Smooth muscle cell (in vitro differentiated cells): ENCODE measurements at regions not wholly inside any gene's neighbourhood (a gene's known extent, or its start where the extent isn't known, plus 50 kb on each side); places are given as distances from the start of the nearest gene placed in this dataset.

Source experiments
- DNase-seq: peaks from one replicate; lab custom pipeline; 2025; ENCODE audit not compliant: unreplicated experiment; lab: John Stamatoyannopoulos, UW
- H2AFZ ChIP-seq: fragments of 200-600 bp; sonication (generic); 2 replicates; pipeline ENCODE4 v1.6.0; 2016; ENCODE audit warnings: antibody characterized with exemption, low read depth, mild to moderate bottlenecking
- H3F3A ChIP-seq: fragments of 200-600 bp; sonication (generic); 2 replicates; pipeline ENCODE4 v1.6.0; 2017; ENCODE audit warnings: antibody characterized with exemption, low read depth
- H3K27ac ChIP-seq: fragments of 200-600 bp; sonication (generic); 2 replicates; pipeline ENCODE4 v1.5.1; 2016; ENCODE audit warnings: low read depth, mild to moderate bottlenecking
- H3K27me3 ChIP-seq: fragments of 200-600 bp; sonication (generic); 2 replicates; pipeline ENCODE4 v1.6.1; 2016; ENCODE audit warnings: low read depth, mild to moderate bottlenecking
- H3K36me3 ChIP-seq: fragments of 200-600 bp; sonication (generic); 2 replicates; pipeline ENCODE4 v1.5.1; 2016; ENCODE audit warnings: low read depth
- H3K4me1 ChIP-seq: fragments of 200-600 bp; sonication (generic); 2 replicates; pipeline ENCODE4 v1.5.1; 2016; ENCODE audit warnings: low read depth
- H3K4me2 ChIP-seq: fragments of 200-600 bp; sonication (generic); 2 replicates; pipeline ENCODE4 v1.6.0; 2016; ENCODE audit warnings: mild to moderate bottlenecking
- H3K4me3 ChIP-seq: fragments of 200-600 bp; sonication (generic); 2 replicates; pipeline ENCODE4 v1.5.1; 2016; ENCODE audit warnings: mild to moderate bottlenecking
- H3K79me2 ChIP-seq: fragments of 200-600 bp; sonication (generic); 2 replicates; pipeline ENCODE4 v1.6.0; 2016; ENCODE audit warnings: low read depth, mild to moderate bottlenecking
- H3K9ac ChIP-seq: fragments of 200-600 bp; sonication (generic); 2 replicates; pipeline ENCODE4 v1.6.0; 2016; ENCODE audit warnings: low read depth
- H3K9me3 ChIP-seq: fragments of 200-600 bp; sonication (generic); replicated peaks from 2 replicates; pipeline ENCODE4 v1.5.1; 2016; ENCODE audit warnings: low read depth
- H4K20me1 ChIP-seq: fragments of 200-600 bp; sonication (generic); 2 replicates; pipeline ENCODE4 v1.6.0; 2016; ENCODE audit warnings: low read depth
- WGBS: methylation state at CpG from one replicate; pipeline ENCODE4 v1.1.7; 2016; ENCODE audit warnings: low lambda C conversion rate; 5-methylcytosine and 5-hydroxymethylcytosine counted together
- TF ChIP-seq, protein P1 (sequence below): fragments of 200-600 bp; sonication (generic); IDR thresholded peaks from 2 replicates; pipeline ENCODE4 v1.5.1; 2017; ENCODE audit warnings: borderline replicate concordance, mild to moderate bottlenecking, antibody characterized with exemption; ENCODE audit not compliant: insufficient read depth, poor library complexity, severe bottlenecking

DNA sequence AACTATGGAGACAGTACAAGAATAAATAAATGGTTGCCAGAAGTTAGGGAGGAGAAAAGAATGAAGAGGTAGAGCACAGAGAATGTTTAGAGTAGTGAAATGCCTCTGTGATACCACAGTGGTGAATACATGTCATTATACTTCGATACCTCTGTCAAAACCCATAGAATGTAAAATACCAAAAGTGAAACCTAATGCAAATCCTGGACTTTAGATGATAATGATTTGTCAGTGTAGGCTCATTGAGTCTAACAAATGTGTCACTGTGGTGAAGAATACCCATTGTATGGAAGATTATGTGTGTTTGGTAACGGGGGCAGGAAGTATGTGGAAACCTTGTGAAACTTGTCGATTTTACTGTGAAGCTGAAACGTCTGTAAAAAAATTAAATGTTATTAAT lies 1106.5 kb upstream of the TMPRSS15 start:
- Histone ChIP-seq H3K4me1 (no peaks in the 10 kb centered on the region), H3K27ac (no peak overlapping the region), H3K9ac (no peak overlapping the region), H3K4me3 (no peak overlapping the region), H3K36me3 (no peaks in the 10 kb centered on the region), H2AFZ (no peak overlapping the region), H3K27me3 (no peaks in the 10 kb centered on the region), H3F3A (no peaks in the 10 kb centered on the region), H3K9me3 (no peaks in the 10 kb centered on the region), H3K79me2 (no peaks in the 10 kb centered on the region), H3K4me2 (no peak overlapping the region), H4K20me1 (no peaks in the 10 kb centered on the region)
- TF ChIP-seq, protein P1, sequence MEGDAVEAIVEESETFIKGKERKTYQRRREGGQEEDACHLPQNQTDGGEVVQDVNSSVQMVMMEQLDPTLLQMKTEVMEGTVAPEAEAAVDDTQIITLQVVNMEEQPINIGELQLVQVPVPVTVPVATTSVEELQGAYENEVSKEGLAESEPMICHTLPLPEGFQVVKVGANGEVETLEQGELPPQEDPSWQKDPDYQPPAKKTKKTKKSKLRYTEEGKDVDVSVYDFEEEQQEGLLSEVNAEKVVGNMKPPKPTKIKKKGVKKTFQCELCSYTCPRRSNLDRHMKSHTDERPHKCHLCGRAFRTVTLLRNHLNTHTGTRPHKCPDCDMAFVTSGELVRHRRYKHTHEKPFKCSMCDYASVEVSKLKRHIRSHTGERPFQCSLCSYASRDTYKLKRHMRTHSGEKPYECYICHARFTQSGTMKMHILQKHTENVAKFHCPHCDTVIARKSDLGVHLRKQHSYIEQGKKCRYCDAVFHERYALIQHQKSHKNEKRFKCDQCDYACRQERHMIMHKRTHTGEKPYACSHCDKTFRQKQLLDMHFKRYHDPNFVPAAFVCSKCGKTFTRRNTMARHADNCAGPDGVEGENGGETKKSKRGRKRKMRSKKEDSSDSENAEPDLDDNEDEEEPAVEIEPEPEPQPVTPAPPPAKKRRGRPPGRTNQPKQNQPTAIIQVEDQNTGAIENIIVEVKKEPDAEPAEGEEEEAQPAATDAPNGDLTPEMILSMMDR, result no peak
- no peak for DNase-seq
- WGBS, result 92% methylated on average over 4 of the region's 4 CpGs

DNA sequence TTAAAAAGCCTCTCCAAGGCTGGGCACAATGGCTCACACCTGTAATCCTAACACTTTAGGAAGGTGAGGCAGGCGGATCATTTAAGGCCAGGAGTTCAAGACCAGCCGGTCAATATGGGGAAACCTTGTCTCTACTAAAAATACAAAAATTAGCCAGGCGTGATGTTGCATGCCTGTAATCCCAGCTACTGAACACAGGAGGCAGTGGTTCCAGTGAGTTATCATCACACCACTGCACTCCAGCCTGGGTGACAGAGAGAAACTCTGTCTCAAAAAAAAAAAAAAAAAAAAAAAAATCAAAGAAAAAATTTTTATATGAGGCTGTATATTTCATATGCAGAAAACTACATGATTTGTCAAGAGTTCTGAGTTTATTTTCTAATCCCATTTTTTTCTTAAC lies 1107.1 kb upstream of the TMPRSS15 start:
- no peaks in the 10 kb centered on the region for H3K27me3 ChIP-seq
- DNase-seq, result no peak
- H3K4me1 ChIP-seq, result no peaks in the 10 kb centered on the region
- H3F3A ChIP-seq, result no peaks in the 10 kb centered on the region
- TF ChIP-seq, protein P1, result no peak
- H3K9me3 ChIP-seq, result no peaks in the 10 kb centered on the region
- WGBS, result 83% methylated on average over 3 of the region's 3 CpGs
- H3K4me3 ChIP-seq, result no peak overlapping the region
- no peak overlapping the region for H2AFZ ChIP-seq
- H3K27ac ChIP-seq, result no peak overlapping the region
- H3K4me2 ChIP-seq, result no peak overlapping the region
- no peaks in the 10 kb centered on the region for H4K20me1 ChIP-seq
- H3K9ac ChIP-seq, result no peak overlapping the region
- H3K36me3 ChIP-seq, result no peaks in the 10 kb centered on the region
- H3K79me2 ChIP-seq, result no peaks in the 10 kb centered on the region

DNA sequence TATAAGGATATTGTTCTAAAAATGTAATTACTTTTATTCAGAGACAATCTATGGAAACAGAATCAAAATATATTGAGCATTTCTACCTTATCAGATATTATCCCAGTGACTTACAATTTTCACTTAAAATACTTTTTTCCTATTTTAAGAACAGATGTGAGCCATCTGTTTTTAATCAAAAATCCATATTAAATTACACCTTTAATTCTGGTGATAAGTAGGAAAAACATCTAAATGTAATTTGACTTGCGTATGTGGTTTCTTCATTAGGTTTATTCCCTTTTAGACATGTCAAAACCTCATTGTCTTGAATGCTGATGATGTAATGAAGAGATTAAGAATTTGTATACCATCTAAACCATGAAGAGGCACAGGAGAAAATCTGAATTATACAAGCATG lies 1118.8 kb upstream of the TMPRSS15 start:
- no peak overlapping the region for H3K27ac ChIP-seq

DNA sequence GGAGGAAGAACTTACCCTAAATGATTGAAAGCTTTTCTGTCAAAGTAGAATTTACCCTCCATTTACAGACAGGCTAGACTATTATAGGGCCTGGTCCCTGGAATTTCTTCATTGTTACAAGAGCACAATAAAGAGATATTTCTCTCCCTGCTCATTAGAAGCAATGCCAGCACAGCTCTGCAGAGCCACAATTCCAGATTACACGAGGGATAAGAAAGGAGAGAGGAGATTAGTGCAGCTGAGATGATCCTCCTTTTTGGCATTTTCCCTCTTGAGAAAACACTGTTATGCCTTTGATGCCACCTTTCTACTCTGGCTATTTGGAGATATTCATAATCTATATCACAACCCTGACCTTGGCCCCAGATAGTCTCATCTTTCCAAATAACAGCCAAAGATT lies 1119.5 kb upstream of the TMPRSS15 start:
- no peaks in the 10 kb centered on the region for H3K4me1 ChIP-seq
- H3K4me2 ChIP-seq, result no peak overlapping the region
- WGBS, result 38% methylated on average over 1 of the region's 1 CpG
- TF ChIP-seq, protein P1, result no peak
- no peaks in the 10 kb centered on the region for H3K79me2 ChIP-seq
- no peaks in the 10 kb centered on the region for H3K36me3 ChIP-seq
- no peaks in the 10 kb centered on the region for H3K9me3 ChIP-seq
- no peak overlapping the region for H2AFZ ChIP-seq
- no peak overlapping the region for H3K27ac ChIP-seq
- H3F3A ChIP-seq, result no peaks in the 10 kb centered on the region
- H3K27me3 ChIP-seq, result no peaks in the 10 kb centered on the region
- H4K20me1 ChIP-seq, result no peaks in the 10 kb centered on the region
- no peak overlapping the region for H3K9ac ChIP-seq
- no peak overlapping the region for H3K4me3 ChIP-seq
- DNase-seq, result no peak

More for the DNA sequence above, 1118.8 kb upstream of the TMPRSS15 start:
- H3K9ac ChIP-seq, result no peak overlapping the region
- no peaks in the 10 kb centered on the region for H3K27me3 ChIP-seq
- no peak for DNase-seq
- H2AFZ ChIP-seq, result no peak overlapping the region
- no peaks in the 10 kb centered on the region for H3K9me3 ChIP-seq
- H3K4me2 ChIP-seq, result no peak overlapping the region
- no peaks in the 10 kb centered on the region for H4K20me1 ChIP-seq
- H3K79me2 ChIP-seq, result no peaks in the 10 kb centered on the region
- H3K4me1 ChIP-seq, result no peaks in the 10 kb centered on the region
- no peaks in the 10 kb centered on the region for H3F3A ChIP-seq
- H3K36me3 ChIP-seq, result no peaks in the 10 kb centered on the region
- H3K4me3 ChIP-seq, result no peak overlapping the region
- WGBS, result 42% methylated on average over 1 of the region's 1 CpG
- TF ChIP-seq, protein P1, result no peak
